Trophoblast cell (in vitro differentiated cells and primary cell): ENCODE measurements at regions not wholly inside any gene's neighbourhood (a gene's known extent, or its start where the extent isn't known, plus 50 kb on each side); places are given as distances from the start of the nearest gene placed in this dataset.

ENCODE experiments used
- DNase-seq, 2 donors: peaks; one replicate each; pipeline ENCODE4 v3.0.0-alpha.2; 2016
- H2AFZ ChIP-seq: 2 replicates; pipeline ENCODE4 v1.6.1; 2013; ENCODE audit warnings: low read length, moderate library complexity, mild to moderate bottlenecking; ENCODE audit not compliant: insufficient read depth, poor library complexity
- H2AK5ac ChIP-seq: 2 replicates; pipeline ENCODE4 v1.6.1; 2013; ENCODE audit warnings: mild to moderate bottlenecking, low read length
- H2BK120ac ChIP-seq: 2 replicates; pipeline ENCODE4 v1.6.1; 2013; ENCODE audit warnings: low read length, mild to moderate bottlenecking, moderate library complexity; ENCODE audit not compliant: insufficient read depth, poor library complexity
- H2BK12ac ChIP-seq: 2 replicates; pipeline ENCODE4 v1.6.1; 2013; ENCODE audit warnings: mild to moderate bottlenecking, low read length, moderate library complexity
- H2BK5ac ChIP-seq: 2 replicates; pipeline ENCODE4 v1.6.1; 2013; ENCODE audit warnings: low read length, low read depth, moderate library complexity, mild to moderate bottlenecking; ENCODE audit not compliant: poor library complexity
- H3K14ac ChIP-seq: 2 replicates; pipeline ENCODE4 v1.6.1; 2013; ENCODE audit warnings: mild to moderate bottlenecking, low read length
- H3K18ac ChIP-seq: 2 replicates; pipeline ENCODE4 v1.6.1; 2013; ENCODE audit warnings: mild to moderate bottlenecking, low read length
- H3K23ac ChIP-seq: 2 replicates; pipeline ENCODE4 v1.6.1; 2013; ENCODE audit warnings: low read length
- H3K27ac ChIP-seq: 2 replicates; pipeline ENCODE4 v1.5.1; 2013; ENCODE audit warnings: low read depth, mild to moderate bottlenecking, inconsistent platforms, low read length, moderate library complexity
- H3K27me3 ChIP-seq: 2 replicates; pipeline ENCODE4 v1.6.1; 2013; ENCODE audit warnings: inconsistent platforms, mild to moderate bottlenecking, low read length, moderate library complexity; ENCODE audit not compliant: insufficient read depth
- H3K36me3 ChIP-seq, 2 experiments: 1 replicate in 1 of 2; 2 replicates in 1 of 2; pipeline ENCODE4 v1.6.1; 2013; ENCODE audit warnings: low read length in 2 of 2, mild to moderate bottlenecking in 2 of 2, moderate library complexity in 1 of 2; ENCODE audit not compliant: insufficient read depth in 2 of 2, control insufficient read depth in 1 of 2
- H3K4ac ChIP-seq: 2 replicates; pipeline ENCODE4 v1.6.1; 2013; ENCODE audit warnings: low read depth, mild to moderate bottlenecking, low read length, moderate library complexity
- H3K4me1 ChIP-seq, 2 experiments: 1 replicate in 1 of 2; 2 replicates in 1 of 2; pipeline ENCODE4 v1.6.1; 2013; ENCODE audit warnings: low read length in 2 of 2, mild to moderate bottlenecking in 2 of 2, moderate library complexity in 1 of 2; ENCODE audit not compliant: insufficient read depth in 2 of 2, control insufficient read depth in 1 of 2
- H3K4me2 ChIP-seq: 2 replicates; pipeline ENCODE4 v1.6.1; 2013; ENCODE audit warnings: inconsistent platforms, mild to moderate bottlenecking, low read length, moderate library complexity
- H3K4me3 ChIP-seq: 2 replicates; pipeline ENCODE4 v1.5.1; 2013; ENCODE audit warnings: mild to moderate bottlenecking, low read depth, low read length, inconsistent platforms
- H3K79me1 ChIP-seq: one replicate; pipeline ENCODE4 v1.6.1; 2013; ENCODE audit warnings: low read length
- H3K79me2 ChIP-seq: 2 replicates; pipeline ENCODE4 v1.6.1; 2013; ENCODE audit warnings: low read length, mild to moderate bottlenecking; ENCODE audit not compliant: control insufficient read depth, insufficient read depth, poor library complexity
- H3K9ac ChIP-seq: 2 replicates; pipeline ENCODE4 v1.6.1; 2013; ENCODE audit warnings: mild to moderate bottlenecking, low read length
- H3K9me3 ChIP-seq: 2 replicates; pipeline ENCODE4 v1.6.1; 2013; ENCODE audit warnings: low read depth, mild to moderate bottlenecking, control low read depth, inconsistent platforms, low read length; ENCODE audit not compliant: insufficient read depth
- H4K12ac ChIP-seq: 2 replicates; pipeline ENCODE4 v1.6.1; 2013; ENCODE audit warnings: low read depth, mild to moderate bottlenecking, low read length, moderate library complexity
- H4K8ac ChIP-seq: 2 replicates; pipeline ENCODE4 v1.6.1; 2013; ENCODE audit warnings: low read depth, mild to moderate bottlenecking, low read length, moderate library complexity
- H4K91ac ChIP-seq: one replicate; pipeline ENCODE4 v1.6.1; 2013; ENCODE audit warnings: low read depth, mild to moderate bottlenecking, low read length, moderate library complexity
- WGBS: extraction: QIAGEN DNeasy Blood & Tissue Kit; methylation state at CpG from one replicate; pipeline ENCODE4 v1.1.7; 2013; ENCODE audit warnings: missing lambda C conversion rate; ENCODE audit not compliant: insufficient read length, insufficient coverage; ENCODE audit errors: extremely low coverage; 5-methylcytosine and 5-hydroxymethylcytosine counted together

- Histone ChIP-seq H3K14ac (no peak overlapping the region), H2AK5ac (no peak overlapping the region), H3K27ac (no peak overlapping the region), H4K91ac (no peak overlapping the region), H3K4ac (no peak overlapping the region), H3K23ac (no peak overlapping the region), H2AFZ (no peak overlapping the region), H3K18ac (no peak overlapping the region), H3K9ac (no peak overlapping the region), H3K79me1 (no peaks in the 10 kb centered on the region), H3K79me2 (no peaks in the 10 kb centered on the region), H2BK12ac (no peak overlapping the region), H3K4me1 (no peaks in the 10 kb centered on the region), H4K12ac (no peak overlapping the region), H2BK5ac (no peak overlapping the region), H3K4me2 (no peak overlapping the region), H4K8ac (no peak overlapping the region), H3K27me3 (no peaks in the 10 kb centered on the region), H3K4me3 (no peak overlapping the region), H3K9me3 (no peaks in the 10 kb centered on the region), H2BK120ac (no peak overlapping the region), H3K36me3 (no peaks in the 10 kb centered on the region)
- DNase-seq: no peak
- WGBS: no CpG with 5 or more reads among the region's 7 CpGs
Measured at GRCh38 chr1:112092656-112093371, 103.3 kb upstream of the KCND3 start.

GRCh38 chr1:112093372-112093694 lies 103.9 kb upstream of the KCND3 start:
- H3K27ac ChIP-seq: no peak overlapping the region
- no peak overlapping the region for H3K4me2 ChIP-seq
- H2BK120ac ChIP-seq: no peak overlapping the region
- no CpG with 5 or more reads among the region's 1 CpG for WGBS
- no peak overlapping the region for H4K91ac ChIP-seq
- no peaks in the 10 kb centered on the region for H3K9me3 ChIP-seq
- no peaks in the 10 kb centered on the region for H3K27me3 ChIP-seq
- no peak overlapping the region for H4K12ac ChIP-seq
- no peak overlapping the region for H2BK12ac ChIP-seq
- H3K4ac ChIP-seq: no peak overlapping the region
- no peak for DNase-seq
- H3K4me1 ChIP-seq: no peaks in the 10 kb centered on the region
- H2AFZ ChIP-seq: no peak overlapping the region
- H3K14ac ChIP-seq: no peak overlapping the region
- H3K79me1 ChIP-seq: no peaks in the 10 kb centered on the region
- H3K9ac ChIP-seq: no peak overlapping the region
- H3K4me3 ChIP-seq: no peak overlapping the region
- no peak overlapping the region for H3K18ac ChIP-seq
- H2AK5ac ChIP-seq: no peak overlapping the region
- H3K36me3 ChIP-seq: no peaks in the 10 kb centered on the region
- no peak overlapping the region for H3K23ac ChIP-seq
- H4K8ac ChIP-seq: no peak overlapping the region
- H2BK5ac ChIP-seq: no peak overlapping the region
- H3K79me2 ChIP-seq: no peaks in the 10 kb centered on the region

- no peak overlapping the region for H3K23ac ChIP-seq
- no peak overlapping the region for H3K14ac ChIP-seq
- H3K4ac ChIP-seq: no peak overlapping the region
- H3K27me3 ChIP-seq: no peaks in the 10 kb centered on the region
- H3K79me2 ChIP-seq: no peaks in the 10 kb centered on the region
- no peaks in the 10 kb centered on the region for H3K36me3 ChIP-seq
- no peak overlapping the region for H3K4me2 ChIP-seq
- no peak overlapping the region for H3K27ac ChIP-seq
- WGBS: no CpG with 5 or more reads among the region's 2 CpGs
- H4K8ac ChIP-seq: no peak overlapping the region
- no peak overlapping the region for H4K91ac ChIP-seq
- no peak overlapping the region for H2BK5ac ChIP-seq
- H3K9ac ChIP-seq: no peak overlapping the region
- no peaks in the 10 kb centered on the region for H3K4me1 ChIP-seq
- H4K12ac ChIP-seq: no peak overlapping the region
- no peak for DNase-seq
- H2BK120ac ChIP-seq: no peak overlapping the region
- H3K9me3 ChIP-seq: no peaks in the 10 kb centered on the region
- no peak overlapping the region for H3K4me3 ChIP-seq
- no peak overlapping the region for H2BK12ac ChIP-seq
- no peak overlapping the region for H2AFZ ChIP-seq
- no peak overlapping the region for H2AK5ac ChIP-seq
- H3K18ac ChIP-seq: no peak overlapping the region
- H3K79me1 ChIP-seq: no peaks in the 10 kb centered on the region
Measured at GRCh38 chr1:112099979-112100378, 110.5 kb upstream of the KCND3 start.

- Histone ChIP-seq H3K14ac (no peak overlapping the region), H3K18ac (no peak overlapping the region), H3K36me3 (no peaks in the 10 kb centered on the region), H2AK5ac (no peak overlapping the region), H3K79me2 (no peaks in the 10 kb centered on the region), H4K8ac (no peak overlapping the region), H3K9ac (no peak overlapping the region), H3K27ac (no peak overlapping the region), H3K23ac (no peak overlapping the region), H3K4me1 (no peaks in the 10 kb centered on the region), H4K12ac (no peak overlapping the region), H2BK12ac (no peak overlapping the region), H2BK120ac (no peak overlapping the region), H3K4me2 (no peak overlapping the region), H3K4me3 (no peak overlapping the region), H3K4ac (no peak overlapping the region), H2BK5ac (no peak overlapping the region), H4K91ac (no peak overlapping the region), H3K27me3 (no peaks in the 10 kb centered on the region), H3K9me3 (no peaks in the 10 kb centered on the region), H3K79me1 (no peaks in the 10 kb centered on the region), H2AFZ (no peak overlapping the region)
- no CpG with 5 or more reads among the region's 1 CpG for WGBS
- DNase-seq: no peak
Measured at GRCh38 chr1:112105557-112105956, 116.1 kb upstream of the KCND3 start.
